ENCODE measurements at regions not wholly inside any gene's neighbourhood (a gene's known extent, or its start where the extent isn't known, plus 50 kb on each side); places are given as distances from the start of the nearest gene placed in this dataset.

- H3K27ac Mint-ChIP-seq (ENCODE audit: unreplicated experiment) = no peak overlapping the region
- peaks cover 30% of the 10 kb centered on the region for H3K4me1 Mint-ChIP-seq (ENCODE audit: low read depth)
- DNase-seq (ENCODE audit: low spot score) = no peak
- no peaks in the 10 kb centered on the region for H3K9me3 Mint-ChIP-seq (ENCODE audit: low read depth)
- no peaks in the 10 kb centered on the region for H3K36me3 Mint-ChIP-seq (ENCODE audit: low read depth)
- no peak for TF ChIP-seq CTCF (IDR thresholded peaks at IDR 0.05)
- H3K4me3 Mint-ChIP-seq (ENCODE audit: unreplicated experiment) = no peak overlapping the region
- no peaks in the 10 kb centered on the region for H3K27me3 Mint-ChIP-seq (ENCODE audit: low read depth)
Observed at GRCh38 chr21:16838331-16838730, 674.5 kb upstream of the CXADR start.

- Mint-ChIP-seq H3K9me3 (ENCODE audit: low read depth) (no peaks in the 10 kb centered on the region), H3K4me3 (ENCODE audit: unreplicated experiment) (no peak overlapping the region), H3K4me1 (ENCODE audit: low read depth) (peaks cover 30% of the 10 kb centered on the region), H3K36me3 (ENCODE audit: low read depth) (no peaks in the 10 kb centered on the region), H3K27ac (ENCODE audit: unreplicated experiment) (no peak overlapping the region), H3K27me3 (ENCODE audit: low read depth) (no peaks in the 10 kb centered on the region)
- DNase-seq (ENCODE audit: low spot score) = no peak
- no peak for TF ChIP-seq CTCF (IDR thresholded peaks at IDR 0.05)
Observed at GRCh38 chr21:16840538-16840937, 672.3 kb upstream of the CXADR start.

- H3K36me3 Mint-ChIP-seq (ENCODE audit: low read depth) = no peaks in the 10 kb centered on the region
- DNase-seq (ENCODE audit: low spot score) = no peak
- peaks cover 22% of the 10 kb centered on the region for H3K4me1 Mint-ChIP-seq (ENCODE audit: low read depth)
- H3K4me3 Mint-ChIP-seq (ENCODE audit: unreplicated experiment) = no peak overlapping the region
- H3K27me3 Mint-ChIP-seq (ENCODE audit: low read depth) = no peaks in the 10 kb centered on the region
- no peaks in the 10 kb centered on the region for H3K9me3 Mint-ChIP-seq (ENCODE audit: low read depth)
- no peak overlapping the region for H3K27ac Mint-ChIP-seq (ENCODE audit: unreplicated experiment)
- TF ChIP-seq CTCF (IDR thresholded peaks at IDR 0.05) = no peak
Observed at GRCh38 chr21:16841975-16842695, 670.7 kb upstream of the CXADR start.

DNA sequence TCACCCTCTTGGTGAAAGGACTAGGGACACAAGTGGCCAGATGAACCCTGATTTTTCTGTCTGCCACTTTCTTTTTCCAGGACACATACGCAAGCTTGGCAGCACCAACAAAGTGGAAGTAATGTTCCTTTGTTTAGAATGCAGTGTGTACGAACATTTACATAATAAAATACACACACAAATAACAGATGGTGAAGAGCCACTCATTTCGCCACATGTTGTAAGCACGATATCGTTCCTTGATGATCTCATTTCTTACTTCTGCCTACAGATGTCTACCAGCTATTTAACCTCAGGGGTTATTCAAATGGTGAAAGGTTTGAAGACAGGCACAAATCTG is 670.2 kb upstream of the CXADR start:
- DNase-seq (ENCODE audit: low spot score) = no peak
- H3K9me3 Mint-ChIP-seq (ENCODE audit: low read depth) = no peaks in the 10 kb centered on the region
- H3K36me3 Mint-ChIP-seq (ENCODE audit: low read depth) = no peaks in the 10 kb centered on the region
- H3K27ac Mint-ChIP-seq (ENCODE audit: unreplicated experiment) = no peak overlapping the region
- no peak overlapping the region for H3K4me3 Mint-ChIP-seq (ENCODE audit: unreplicated experiment)
- no peaks in the 10 kb centered on the region for H3K27me3 Mint-ChIP-seq (ENCODE audit: low read depth)
- H3K4me1 Mint-ChIP-seq (ENCODE audit: low read depth) = peaks cover 17% of the 10 kb centered on the region
- TF ChIP-seq CTCF (IDR thresholded peaks at IDR 0.05) = no peak

- no peak overlapping the region for H3K27ac Mint-ChIP-seq (ENCODE audit: unreplicated experiment)
- no peak overlapping the region for H3K4me3 Mint-ChIP-seq (ENCODE audit: unreplicated experiment)
- H3K27me3 Mint-ChIP-seq (ENCODE audit: low read depth) = no peaks in the 10 kb centered on the region
- no peak for DNase-seq (ENCODE audit: low spot score)
- no peaks in the 10 kb centered on the region for H3K36me3 Mint-ChIP-seq (ENCODE audit: low read depth)
- peaks cover 2% of the 10 kb centered on the region for H3K4me1 Mint-ChIP-seq (ENCODE audit: low read depth)
- no peak for TF ChIP-seq CTCF (IDR thresholded peaks at IDR 0.05)
- H3K9me3 Mint-ChIP-seq (ENCODE audit: low read depth) = no peaks in the 10 kb centered on the region
Observed at GRCh38 chr21:16847211-16847610, 665.6 kb upstream of the CXADR start.

Data from chondrocyte (in vitro differentiated cells).